GM12878 (cell line): ENCODE measurements at regions not wholly inside any gene's neighbourhood (a gene's known extent, or its start where the extent isn't known, plus 50 kb on each side); places are given as distances from the start of the nearest gene placed in this dataset.

ENCODE experiments used
- ATAC-seq: fragments of 200-7000 bp; cut with Tn5 transposase; 3 replicates; pipeline ENCODE4 v1.9.1; 2020; ENCODE audit warnings: mild to moderate bottlenecking, moderate library complexity
- BruUV-seq: library from RNA; stranded (reverse); fragments of 400-500 nt; replicated peaks from 2 replicates; lab custom pipeline; 2021; lab: Mats Ljungman, UMichigan
- CTCF ChIA-PET: fragments of 300-600 bp; sonication (Branson Sonifier 250); formaldehyde crosslinking; extraction: SDS; loops from one replicate; lab custom pipeline; 2021; ENCODE audit warnings: inconsistent platforms; lab: Yijun Ruan, JAX
- POLR2A ChIA-PET: fragments of 350-600 bp; formaldehyde crosslinking; extraction: SDS; loops from one replicate; lab custom pipeline; 2021; ENCODE audit warnings: inconsistent platforms; lab: Charles Lee
- RAD21 ChIA-PET: fragments of 300-600 bp; sonication (Branson Sonifier 250); formaldehyde crosslinking; loops from one replicate; lab custom pipeline; 2023; ENCODE audit warnings: antibody characterized with exemption; ENCODE audit not compliant: unreplicated experiment; lab: Charles Lee
- SMC1A ChIA-PET: fragments of 300-600 bp; sonication (Branson Sonifier 250); formaldehyde crosslinking; loops from one replicate; lab custom pipeline; 2023; ENCODE audit not compliant: unreplicated experiment, uncharacterized antibody; lab: Charles Lee
- DNase-seq: peaks from one replicate; pipeline ENCODE4 v3.0.0-alpha.2; 2011; ENCODE audit warnings: low read depth, low spot score
- FAIRE-seq: peaks from 3 replicates; lab custom pipeline; 2011; peaks lifted over from hg19 to GRCh38; lab: Jason Lieb, UNC
- H2AFZ ChIP-seq: 2 replicates; pipeline ENCODE4 v1.6.0; 2011; ENCODE audit warnings: low read depth, low read length, control low read depth; ENCODE audit not compliant: control insufficient read depth
- H3K27ac ChIP-seq: 2 replicates; pipeline ENCODE4 v1.5.1; 2011; ENCODE audit warnings: control low read depth; ENCODE audit not compliant: control insufficient read depth, insufficient read depth
- H3K27me3 ChIP-seq, 2 experiments: replicated peaks in 1 of 2; 2 replicates each; pipeline versions ENCODE4 v1.6.0 to v1.6.1; 2011; ENCODE audit warnings: low read length in 1 of 2; ENCODE audit not compliant: control insufficient read depth in 2 of 2, insufficient read depth in 2 of 2
- H3K36me3 ChIP-seq, 2 experiments: 2 replicates each; pipeline ENCODE4 v1.5.1; 2011; ENCODE audit warnings: low read length in 1 of 2; ENCODE audit not compliant: control insufficient read depth in 2 of 2, insufficient read depth in 2 of 2
- H3K4me1 ChIP-seq: 2 replicates; pipeline ENCODE4 v1.6.1; 2011; ENCODE audit warnings: mild to moderate bottlenecking, low read length, moderate library complexity, mixed read lengths; ENCODE audit not compliant: control insufficient read depth, insufficient read depth
- H3K4me2 ChIP-seq: 2 replicates; pipeline ENCODE4 v1.6.0; 2011; ENCODE audit warnings: control low read depth; ENCODE audit not compliant: control insufficient read depth, insufficient read depth
- H3K4me3 ChIP-seq: fragments of 200-600 bp; sonication (generic); 2 replicates; pipeline ENCODE4 v1.5.1; 2016
- H3K79me2 ChIP-seq: 2 replicates; pipeline ENCODE4 v1.6.0; 2011; ENCODE audit warnings: low read length; ENCODE audit not compliant: control insufficient read depth, insufficient read depth
- H3K9ac ChIP-seq: 2 replicates; pipeline ENCODE4 v1.8.0; 2011; ENCODE audit warnings: low read length, control low read depth, mixed read lengths; ENCODE audit not compliant: control insufficient read depth, insufficient read depth
- H3K9me3 ChIP-seq: replicated peaks from 3 replicates; pipeline ENCODE4 v1.5.1; 2011; ENCODE audit warnings: mild to moderate bottlenecking, low read length; ENCODE audit not compliant: control insufficient read depth, insufficient read depth
- H4K20me1 ChIP-seq: 2 replicates; pipeline ENCODE4 v1.6.0; 2011; ENCODE audit not compliant: control insufficient read depth, insufficient read depth
- CREB1 ChIP-seq: IDR thresholded peaks from 2 replicates; pipeline ENCODE4 v1.6.1; 2012; ENCODE audit warnings: low read depth, mild to moderate bottlenecking, inconsistent platforms
- E2F8 ChIP-seq: fragments of 450-650 bp; IDR thresholded peaks from 2 replicates; pipeline ENCODE4 v1.6.1; 2018; ENCODE audit warnings: mild to moderate bottlenecking, low read depth, moderate library complexity; ENCODE audit not compliant: partially characterized antibody
- ELK1 ChIP-seq: IDR thresholded peaks from 2 replicates; pipeline ENCODE4 v1.6.1; 2012; ENCODE audit warnings: low read depth, low read length, improper control_type of control experiment
- FOXM1 ChIP-seq: IDR thresholded peaks from 2 replicates; pipeline ENCODE4 v1.6.1; 2012; ENCODE audit warnings: low read depth, mild to moderate bottlenecking, inconsistent platforms, low read length, moderate library complexity
- HCFC1 ChIP-seq: fragments of 150-350 bp; IDR thresholded peaks from 2 replicates; pipeline ENCODE4 v1.6.1; 2014; ENCODE audit warnings: low read length
- JUND ChIP-seq: IDR thresholded peaks from 2 replicates; pipeline ENCODE4 v1.6.1; 2012; ENCODE audit warnings: low read depth, mild to moderate bottlenecking, low read length, improper control_type of control experiment, moderate library complexity
- RBBP5 ChIP-seq: fragments of 200-600 bp; sonication (generic); conservative IDR thresholded peaks from 2 replicates; pipeline ENCODE4 v1.6.1; 2016
- SPI1 ChIP-seq: IDR thresholded peaks from 2 replicates; pipeline ENCODE4 v1.6.1; 2011; ENCODE audit warnings: low read depth, mild to moderate bottlenecking, low read length, moderate library complexity, borderline replicate concordance; ENCODE audit not compliant: insufficient read depth
- SUPT20H ChIP-seq: IDR thresholded peaks from 2 replicates; pipeline ENCODE4 v1.6.1; 2011; ENCODE audit warnings: low read depth, mild to moderate bottlenecking, low read length, moderate library complexity, borderline replicate concordance; ENCODE audit not compliant: control insufficient read depth
- ZNF622 ChIP-seq: fragments of 450-650 bp; IDR thresholded peaks from 2 replicates; pipeline ENCODE4 v1.6.1; 2017; ENCODE audit warnings: mild to moderate bottlenecking, inconsistent platforms
- WGBS: methylation state at CpG from one replicate; pipeline ENCODE4 v1.1.6; 2016; ENCODE audit warnings: low lambda C conversion rate; ENCODE audit not compliant: insufficient replicate concordance, insufficient coverage; ENCODE audit errors: missing lambda C conversion rate; 5-methylcytosine and 5-hydroxymethylcytosine counted together
- in situ Hi-C: fragments of 300-500 bp; cut with MboI; formaldehyde crosslinking; loops from 9 replicates; pipeline ENCODE4 v1.14.3; 2018; ENCODE audit warnings: mixed read lengths
- intact Hi-C: fragments of 100-400 bp; cut with micrococcal nuclease; formaldehyde crosslinking; loops from one replicate; pipeline ENCODE4 v1.14.2; 2022; ENCODE audit not compliant: unreplicated experiment

- ChIA-PET CTCF (no interaction called here), POLR2A (no interaction called here), SMC1A (interaction anchor here (0.7 kb wide), 1 partner anchor 18 kb away, joined by 3 read pairs; no protein-coding TSS in a partner anchor), RAD21 (no interaction called here)
- no peak overlapping the region for H3K9ac ChIP-seq
- 0% methylated on average over 3 of the region's 3 CpGs for WGBS
- FAIRE-seq = no peak
- H2AFZ ChIP-seq = no peak overlapping the region
- H3K9me3 ChIP-seq = no peaks in the 10 kb centered on the region
- BruUV-seq = no TSS peak
- H3K4me2 ChIP-seq = no peak overlapping the region
- H3K4me1 ChIP-seq = no peaks in the 10 kb centered on the region
- no peak for DNase-seq
- H3K27me3 ChIP-seq = no peaks in the 10 kb centered on the region
- TF ChIP-seq CREB1 (no peak), ELK1 (no peak), SPI1 (no peak), E2F8 (no peak), FOXM1 (no peak), ZNF622 (no peak), SUPT20H (no peak), RBBP5 (no peak), HCFC1 (no peak), JUND (no peak)
- intact Hi-C loops = no loop called here
- ATAC-seq = no peak
- no peaks in the 10 kb centered on the region for H3K36me3 ChIP-seq
- no peak overlapping the region for H3K4me3 ChIP-seq
- no peak overlapping the region for H3K27ac ChIP-seq
- no peaks in the 10 kb centered on the region for H3K79me2 ChIP-seq
- in situ Hi-C loops = loop anchor here (25.0 kb wide), 1 partner anchor 578 kb away; no protein-coding TSS in a partner anchor
- no peaks in the 10 kb centered on the region for H4K20me1 ChIP-seq
Observed at GRCh38 chr4:72709475-72709874, 140.5 kb upstream of the ADAMTS3 start.
